Hematopoietic multipotent progenitor cell treated with erythropoietin and hydrocortisone succinate and interleukin-3 and kit ligand, for 6 days (in vitro differentiated cells): ENCODE measurements at regions not wholly inside any gene's neighbourhood (a gene's known extent, or its start where the extent isn't known, plus 50 kb on each side); places are given as distances from the start of the nearest gene placed in this dataset.
A peak's percentile ranks its signal among the peaks of the same experiment; 100 is the strongest.

ENCODE experiments used
- DNase-seq: peaks from one replicate; pipeline ENCODE4 v3.0.0-alpha.2; 2015

- DNase-seq = no peak
Measured at GRCh38 chr4:96713271-96713850, 873.5 kb downstream of the PDHA2 start.

- no peak for DNase-seq
Measured at GRCh38 chr4:96729641-96730040, 889.7 kb downstream of the PDHA2 start.

GRCh38 chr4:96730432-96730831, 890.5 kb downstream of the PDHA2 start:
- no peak for DNase-seq

- DNase-seq = no peak
Measured at GRCh38 chr4:96736352-96736889, 896.5 kb downstream of the PDHA2 start.

- no peak for DNase-seq
Measured at GRCh38 chr4:96739101-96739500, 899.2 kb downstream of the PDHA2 start.

GRCh38 chr4:96742332-96743014, 902.6 kb downstream of the PDHA2 start:
- DNase-seq = no peak

GRCh38 chr4:96744676-96745075, 904.8 kb downstream of the PDHA2 start:
- DNase-seq = peak; percentile 23

- DNase-seq = no peak
Measured at GRCh38 chr4:96753216-96753615, 913.3 kb downstream of the PDHA2 start.

- no peak for DNase-seq
Measured at GRCh38 chr4:96755569-96756484, 915.9 kb downstream of the PDHA2 start.

- no peak for DNase-seq
Measured at GRCh38 chr4:96756584-96756983, 916.7 kb downstream of the PDHA2 start.

- no peak for DNase-seq
Measured at GRCh38 chr4:96763546-96763945, 923.7 kb downstream of the PDHA2 start.

GRCh38 chr4:96766359-96766758, 926.5 kb downstream of the PDHA2 start:
- no peak for DNase-seq

- no peak for DNase-seq
Measured at GRCh38 chr4:96767815-96768480, 928.1 kb downstream of the PDHA2 start.

- peak; percentile 89 for DNase-seq
Measured at GRCh38 chr4:96775501-96775900, 935.6 kb downstream of the PDHA2 start.

GRCh38 chr4:96776920-96777527, 937.1 kb downstream of the PDHA2 start:
- no peak for DNase-seq

GRCh38 chr4:96784336-96784735, 944.4 kb downstream of the PDHA2 start:
- DNase-seq = no peak

GRCh38 chr4:96786306-96786705, 946.4 kb downstream of the PDHA2 start:
- DNase-seq = no peak

GRCh38 chr4:96787766-96788165, 947.9 kb downstream of the PDHA2 start:
- no peak for DNase-seq

- no peak for DNase-seq
Measured at GRCh38 chr4:96809563-96809962, 969.7 kb downstream of the PDHA2 start.

GRCh38 chr4:96827086-96827485, 987.2 kb downstream of the PDHA2 start:
- no peak for DNase-seq

GRCh38 chr4:96833831-96834230, 993.9 kb downstream of the PDHA2 start:
- DNase-seq = no peak

GRCh38 chr4:96835991-96836390, 996.1 kb downstream of the PDHA2 start:
- peak; percentile 64 for DNase-seq

- DNase-seq = no peak
Measured at GRCh38 chr4:96839441-96839840, 999.5 kb downstream of the PDHA2 start.
